GM13977 (cell line): ENCODE measurements at regions not wholly inside any gene's neighbourhood (a gene's known extent, or its start where the extent isn't known, plus 50 kb on each side); places are given as distances from the start of the nearest gene placed in this dataset.

Experiments
- DNase-seq: peaks from one replicate; pipeline ENCODE4 v3.0.0; 2012; ENCODE audit warnings: low spot score
- in situ Hi-C: fragments of 300-500 bp; cut with MboI; formaldehyde crosslinking; loops from one replicate; pipeline ENCODE4 v1.12.0; 2022; ENCODE audit warnings: low sequenced_read_pairs, low pct_unique_long_range_greater_than_20kb, mixed read lengths, inconsistent platforms; ENCODE audit not compliant: unreplicated experiment
- TF ChIP-seq, protein P1 (sequence below): IDR thresholded peaks from 2 replicates; pipeline ENCODE4 v1.5.1; 2012; ENCODE audit warnings: mild to moderate bottlenecking, control low read depth; ENCODE audit not compliant: insufficient read depth; ENCODE audit errors: extremely low read depth, missing control alignments

- TF ChIP-seq, protein P1, sequence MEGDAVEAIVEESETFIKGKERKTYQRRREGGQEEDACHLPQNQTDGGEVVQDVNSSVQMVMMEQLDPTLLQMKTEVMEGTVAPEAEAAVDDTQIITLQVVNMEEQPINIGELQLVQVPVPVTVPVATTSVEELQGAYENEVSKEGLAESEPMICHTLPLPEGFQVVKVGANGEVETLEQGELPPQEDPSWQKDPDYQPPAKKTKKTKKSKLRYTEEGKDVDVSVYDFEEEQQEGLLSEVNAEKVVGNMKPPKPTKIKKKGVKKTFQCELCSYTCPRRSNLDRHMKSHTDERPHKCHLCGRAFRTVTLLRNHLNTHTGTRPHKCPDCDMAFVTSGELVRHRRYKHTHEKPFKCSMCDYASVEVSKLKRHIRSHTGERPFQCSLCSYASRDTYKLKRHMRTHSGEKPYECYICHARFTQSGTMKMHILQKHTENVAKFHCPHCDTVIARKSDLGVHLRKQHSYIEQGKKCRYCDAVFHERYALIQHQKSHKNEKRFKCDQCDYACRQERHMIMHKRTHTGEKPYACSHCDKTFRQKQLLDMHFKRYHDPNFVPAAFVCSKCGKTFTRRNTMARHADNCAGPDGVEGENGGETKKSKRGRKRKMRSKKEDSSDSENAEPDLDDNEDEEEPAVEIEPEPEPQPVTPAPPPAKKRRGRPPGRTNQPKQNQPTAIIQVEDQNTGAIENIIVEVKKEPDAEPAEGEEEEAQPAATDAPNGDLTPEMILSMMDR, result no peak
- in situ Hi-C loops, result no loop called here
- no peak for DNase-seq
Measured at GRCh38 chr9:95752129-95752731, 123.3 kb upstream of the ERCC6L2 start.

- TF ChIP-seq, protein P1, result no peak
- in situ Hi-C loops, result no loop called here
- no peak for DNase-seq
Measured at GRCh38 chr9:95751520-95751790, 124.0 kb upstream of the ERCC6L2 start.

DNA sequence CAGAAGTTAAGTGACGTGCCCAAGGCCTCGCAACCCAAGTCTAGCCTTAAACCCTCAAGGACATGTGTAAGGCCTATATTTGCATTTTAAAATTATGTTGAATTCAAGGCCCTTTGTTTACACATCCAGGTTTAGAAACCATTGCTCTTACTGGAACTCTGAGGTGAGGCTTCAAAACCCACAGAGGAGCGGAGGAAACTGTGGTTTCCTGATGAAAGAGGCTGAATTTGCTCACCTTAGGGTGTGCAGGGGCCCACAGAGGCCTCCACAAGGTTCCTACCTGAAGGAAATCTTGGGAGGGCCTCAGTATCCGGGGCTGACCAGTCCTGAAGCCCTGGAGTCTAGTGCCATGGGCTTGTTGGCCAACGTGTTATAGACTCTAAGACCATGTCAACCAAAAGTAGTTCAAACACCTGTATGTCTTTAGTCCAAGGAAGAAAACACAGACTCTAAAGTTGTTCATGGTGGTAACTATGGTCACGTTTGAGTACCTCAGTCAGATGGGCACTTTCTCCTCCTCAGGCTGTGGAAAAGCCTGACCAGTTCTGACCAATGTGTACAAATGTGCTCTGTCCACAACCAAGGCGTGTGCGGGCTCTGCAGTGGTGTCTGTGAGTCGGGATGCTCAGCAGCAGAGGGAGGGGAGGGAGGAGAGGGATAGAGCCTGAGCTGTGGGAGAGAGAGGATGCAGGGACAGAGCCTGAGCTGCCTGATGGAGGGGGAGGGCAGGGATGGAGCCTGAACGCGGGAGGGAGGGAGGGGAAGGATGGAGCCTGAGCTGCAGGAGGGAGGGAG is 124.6 kb upstream of the ERCC6L2 start:
- TF ChIP-seq, protein P1, result no peak
- no peak for DNase-seq
- in situ Hi-C loops, result no loop called here

DNA sequence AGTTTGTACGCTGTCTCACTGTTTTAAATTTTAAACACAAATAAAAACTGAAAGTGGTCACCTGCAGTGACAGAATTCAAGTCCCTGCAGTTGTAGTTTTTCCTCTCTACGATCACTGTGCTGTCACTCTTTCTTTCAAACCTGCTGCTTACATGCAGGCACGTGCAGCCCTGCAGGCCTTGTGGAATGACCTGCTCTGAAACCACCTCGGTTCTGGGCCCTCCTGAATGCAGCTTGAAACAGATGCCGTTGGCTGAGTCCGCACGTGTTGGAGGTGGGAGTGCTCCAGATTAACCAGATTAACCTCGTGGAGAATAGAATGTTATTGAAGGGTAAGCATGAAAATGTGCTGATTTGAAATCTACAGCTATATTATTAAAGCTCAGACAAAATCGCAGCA is 126.0 kb upstream of the ERCC6L2 start:
- TF ChIP-seq, protein P1, result no peak
- DNase-seq, result no peak
- in situ Hi-C loops, result no loop called here

DNA sequence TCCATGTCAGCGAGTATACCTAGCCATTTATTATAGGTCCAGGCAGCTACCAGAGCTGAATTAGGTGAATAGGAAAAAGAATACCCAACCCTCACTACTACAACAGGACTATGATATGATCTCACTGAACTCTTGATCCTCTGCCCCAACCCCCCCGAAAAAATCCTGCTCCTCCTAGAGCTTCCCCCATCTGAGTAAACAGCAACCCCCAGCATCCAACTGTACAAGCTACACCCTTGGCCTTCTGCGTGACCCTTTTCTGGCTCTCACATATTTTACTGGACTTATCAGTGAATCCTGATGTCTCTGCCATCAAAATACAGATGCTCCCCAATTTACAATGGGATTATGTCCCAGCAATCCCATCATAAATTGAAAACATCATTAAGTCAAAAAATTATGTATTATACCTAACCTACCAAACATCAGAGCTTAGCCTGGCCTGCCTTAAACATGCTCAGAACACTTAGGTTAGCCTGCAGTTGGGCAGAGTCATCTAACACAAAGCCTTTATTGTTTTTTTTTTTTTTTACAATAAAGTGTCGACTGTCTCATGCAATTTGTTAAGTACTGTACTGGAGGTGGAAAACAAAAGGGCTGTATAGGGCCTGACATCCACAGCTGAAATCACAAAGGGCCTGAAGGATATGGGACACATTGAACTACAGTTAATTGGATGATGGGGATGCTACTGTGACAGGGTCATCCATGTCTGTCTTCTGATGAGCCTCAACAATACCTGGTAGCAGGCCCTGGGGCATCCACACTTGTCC is 128.9 kb upstream of the ERCC6L2 start:
- TF ChIP-seq, protein P1, result no peak
- in situ Hi-C loops, result no loop called here
- DNase-seq, result no peak

DNA sequence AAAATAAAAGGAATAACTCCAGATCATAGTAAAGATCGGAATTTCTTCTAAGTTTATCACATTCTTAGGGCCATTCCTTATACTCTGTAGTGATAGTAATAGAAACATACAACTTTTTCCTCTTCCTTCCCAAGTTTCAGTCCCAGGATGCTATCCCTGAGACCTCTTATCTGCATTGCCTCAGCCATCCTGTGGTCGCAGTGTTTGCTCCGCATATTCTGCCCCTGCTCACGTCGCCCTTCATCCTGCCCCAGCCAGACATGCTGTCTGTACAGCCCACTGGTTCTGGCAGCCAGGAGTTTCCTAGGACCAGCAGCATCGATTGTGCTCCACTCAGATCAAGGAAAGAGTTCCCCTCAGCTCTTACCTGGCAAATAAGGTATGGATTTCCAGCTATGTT is 132.7 kb upstream of the ERCC6L2 start:
- TF ChIP-seq, protein P1, result no peak
- in situ Hi-C loops, result no loop called here
- DNase-seq, result no peak
